ENCODE measurements at regions not wholly inside any gene's neighbourhood (a gene's known extent, or its start where the extent isn't known, plus 50 kb on each side); places are given as distances from the start of the nearest gene placed in this dataset.

DNA sequence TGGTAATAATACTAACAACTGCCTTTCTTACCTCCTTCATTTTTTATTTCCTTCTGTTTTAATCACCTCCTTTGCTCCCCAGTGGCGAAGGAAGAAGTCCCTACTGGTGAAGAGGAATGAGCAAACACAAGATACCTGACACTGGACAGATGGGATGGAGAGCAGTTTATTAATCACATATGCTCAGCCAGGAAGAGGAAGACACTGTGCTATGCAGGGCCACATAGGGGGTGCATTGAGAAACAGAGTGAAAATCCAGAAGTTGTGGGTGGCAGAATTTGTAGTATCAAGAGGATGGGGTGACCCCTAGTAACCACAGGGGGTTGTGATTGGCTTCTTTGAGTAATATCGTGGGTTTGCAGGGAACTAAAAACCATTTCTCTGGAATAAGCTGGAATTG is 1041.9 kb downstream of the OTOL1 start:
- H3K4me3 ChIP-seq (ENCODE audit: low read length) = no peak overlapping the region
- DNase-seq (ENCODE audit: low read depth) = no peak
- TF ChIP-seq, protein P1, sequence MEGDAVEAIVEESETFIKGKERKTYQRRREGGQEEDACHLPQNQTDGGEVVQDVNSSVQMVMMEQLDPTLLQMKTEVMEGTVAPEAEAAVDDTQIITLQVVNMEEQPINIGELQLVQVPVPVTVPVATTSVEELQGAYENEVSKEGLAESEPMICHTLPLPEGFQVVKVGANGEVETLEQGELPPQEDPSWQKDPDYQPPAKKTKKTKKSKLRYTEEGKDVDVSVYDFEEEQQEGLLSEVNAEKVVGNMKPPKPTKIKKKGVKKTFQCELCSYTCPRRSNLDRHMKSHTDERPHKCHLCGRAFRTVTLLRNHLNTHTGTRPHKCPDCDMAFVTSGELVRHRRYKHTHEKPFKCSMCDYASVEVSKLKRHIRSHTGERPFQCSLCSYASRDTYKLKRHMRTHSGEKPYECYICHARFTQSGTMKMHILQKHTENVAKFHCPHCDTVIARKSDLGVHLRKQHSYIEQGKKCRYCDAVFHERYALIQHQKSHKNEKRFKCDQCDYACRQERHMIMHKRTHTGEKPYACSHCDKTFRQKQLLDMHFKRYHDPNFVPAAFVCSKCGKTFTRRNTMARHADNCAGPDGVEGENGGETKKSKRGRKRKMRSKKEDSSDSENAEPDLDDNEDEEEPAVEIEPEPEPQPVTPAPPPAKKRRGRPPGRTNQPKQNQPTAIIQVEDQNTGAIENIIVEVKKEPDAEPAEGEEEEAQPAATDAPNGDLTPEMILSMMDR (IDR thresholded peaks at IDR 0.05; ENCODE audit: insufficient read depth, low read depth, low read length, missing control alignments) = no peak

GRCh38 chr3:162538906-162539305 is 1042.3 kb downstream of the OTOL1 start:
- TF ChIP-seq, protein P1 (IDR thresholded peaks at IDR 0.05; ENCODE audit: insufficient read depth, low read depth, low read length, missing control alignments) = no peak
- no peak for DNase-seq (ENCODE audit: low read depth)
- H3K4me3 ChIP-seq (ENCODE audit: low read length) = no peak overlapping the region

DNA sequence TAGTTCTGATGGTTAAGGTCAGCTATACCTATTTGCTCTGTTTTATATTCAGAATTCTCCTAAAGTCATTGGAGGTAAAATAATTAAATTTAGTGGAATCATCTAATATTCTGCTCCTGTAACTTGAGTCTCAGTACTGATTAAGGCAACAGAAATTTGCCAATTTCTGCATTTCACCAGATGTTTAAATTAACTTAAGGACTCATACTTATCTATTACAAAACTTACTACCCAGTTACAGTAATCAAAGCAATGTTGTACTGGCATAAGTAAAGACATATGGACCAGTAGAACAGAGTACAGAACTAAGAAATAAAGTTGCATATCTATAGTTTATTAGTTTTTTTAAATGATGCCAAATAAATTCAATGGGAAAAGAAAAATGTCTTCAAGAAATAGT is 1043.8 kb downstream of the OTOL1 start:
- TF ChIP-seq, protein P1 (IDR thresholded peaks at IDR 0.05; ENCODE audit: insufficient read depth, low read depth, low read length, missing control alignments) = no peak
- no peak overlapping the region for H3K4me3 ChIP-seq (ENCODE audit: low read length)
- DNase-seq (ENCODE audit: low read depth) = no peak

DNA sequence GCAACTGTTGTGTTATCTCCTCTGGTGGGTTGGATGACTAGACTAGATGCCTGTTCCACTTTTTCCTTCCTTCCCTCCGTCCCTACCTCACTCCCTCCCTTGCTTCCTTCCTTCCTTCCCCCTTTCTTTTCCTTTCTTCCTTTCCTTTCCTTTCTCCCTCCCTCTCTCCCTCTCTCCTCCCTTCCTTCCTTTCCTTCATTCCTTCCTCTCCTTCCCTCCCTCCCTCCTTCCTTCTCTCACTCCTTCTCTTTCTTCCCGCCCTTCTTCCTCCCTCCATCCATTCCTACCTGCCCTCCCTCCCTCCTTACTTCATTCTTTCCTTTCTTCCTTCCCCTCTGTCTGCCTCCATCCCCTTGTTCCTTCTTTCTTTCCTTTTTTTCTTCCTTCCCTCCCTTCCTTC is 1045.3 kb downstream of the OTOL1 start:
- H3K4me3 ChIP-seq (ENCODE audit: low read length) = no peak overlapping the region
- DNase-seq (ENCODE audit: low read depth) = no peak
- TF ChIP-seq, protein P1 (IDR thresholded peaks at IDR 0.05; ENCODE audit: insufficient read depth, low read depth, low read length, missing control alignments) = no peak

- H3K4me3 ChIP-seq (ENCODE audit: low read length) = no peak overlapping the region
- TF ChIP-seq, protein P1 (IDR thresholded peaks at IDR 0.05; ENCODE audit: insufficient read depth, low read depth, low read length, missing control alignments) = no peak
- no peak for DNase-seq (ENCODE audit: low read depth)
Measured at GRCh38 chr3:162544246-162544645, 1047.6 kb downstream of the OTOL1 start.

GRCh38 chr3:162546910-162547309 is 1050.3 kb downstream of the OTOL1 start:
- TF ChIP-seq, protein P1 (IDR thresholded peaks at IDR 0.05; ENCODE audit: insufficient read depth, low read depth, low read length, missing control alignments) = no peak
- no peak for DNase-seq (ENCODE audit: low read depth)
- no peak overlapping the region for H3K4me3 ChIP-seq (ENCODE audit: low read length)

DNA sequence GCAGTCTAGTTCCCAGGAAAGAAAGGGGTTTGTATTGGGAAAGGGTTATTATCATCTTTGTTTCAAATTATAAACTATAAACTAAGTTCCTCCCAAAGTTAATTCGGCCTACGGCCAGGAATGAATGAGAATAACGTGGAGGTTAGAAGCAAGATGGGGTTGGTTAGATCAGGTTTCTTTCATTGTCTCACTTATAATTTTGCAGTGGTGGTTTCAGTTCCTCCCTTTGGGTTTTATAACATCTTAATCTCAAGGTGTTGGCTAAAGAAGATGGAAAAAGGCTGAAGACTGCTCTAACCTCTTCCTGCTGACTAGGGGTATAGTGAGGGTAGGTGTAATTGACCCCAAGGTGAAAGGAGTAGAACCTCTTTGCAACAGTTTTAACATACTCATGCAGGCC is 1050.7 kb downstream of the OTOL1 start:
- H3K4me3 ChIP-seq (ENCODE audit: low read length) = no peak overlapping the region
- DNase-seq (ENCODE audit: low read depth) = no peak
- TF ChIP-seq, protein P1 (IDR thresholded peaks at IDR 0.05; ENCODE audit: insufficient read depth, low read depth, low read length, missing control alignments) = no peak

Measured in epithelial cell of esophagus (primary cell).